ENCODE measurements at regions not wholly inside any gene's neighbourhood (a gene's known extent, or its start where the extent isn't known, plus 50 kb on each side); places are given as distances from the start of the nearest gene placed in this dataset.

DNA sequence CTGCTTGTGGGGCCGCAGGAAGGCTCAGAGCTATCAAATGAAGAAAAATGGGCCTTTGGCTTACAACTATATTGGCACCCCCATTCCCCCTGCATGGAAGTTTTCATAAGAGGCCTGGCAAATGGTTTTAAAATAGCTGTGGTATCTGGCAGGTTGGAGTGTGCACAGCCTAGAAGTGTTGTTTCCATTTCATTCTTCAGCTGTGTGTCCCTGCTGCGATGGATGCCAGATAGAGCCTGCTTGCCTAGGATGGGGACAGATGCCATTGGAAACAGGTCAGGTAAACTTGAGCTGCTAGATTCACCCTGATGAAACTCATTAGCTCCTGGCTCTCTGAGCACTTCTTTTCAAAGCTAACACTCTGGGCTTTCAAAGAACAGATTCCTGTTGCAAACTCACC lies 183.3 kb downstream of the IRX1 start:
- DNase-seq (ENCODE audit: low read depth in 1 of 2, low spot score in 1 of 2): no peak
- Histone ChIP-seq H3K27ac (replicated peaks) (no peak overlapping the region), H3K4me3 (replicated peaks; ENCODE audit: insufficient read depth, low read length) (no peak overlapping the region), H3K27me3 (ENCODE audit: insufficient read depth, poor library complexity, severe bottlenecking) (peaks cover 2% of the 10 kb centered on the region)
- no peak for TF ChIP-seq GABPA (IDR thresholded peaks at IDR 0.05; ENCODE audit: low read depth)
- TF ChIP-seq SPI1 (IDR thresholded peaks at IDR 0.05; ENCODE audit: borderline replicate concordance, low read depth): no peak
- TF ChIP-seq POLR2AphosphoS5 (IDR thresholded peaks at IDR 0.05; ENCODE audit: low read depth): no peak
- TF ChIP-seq, protein P1, sequence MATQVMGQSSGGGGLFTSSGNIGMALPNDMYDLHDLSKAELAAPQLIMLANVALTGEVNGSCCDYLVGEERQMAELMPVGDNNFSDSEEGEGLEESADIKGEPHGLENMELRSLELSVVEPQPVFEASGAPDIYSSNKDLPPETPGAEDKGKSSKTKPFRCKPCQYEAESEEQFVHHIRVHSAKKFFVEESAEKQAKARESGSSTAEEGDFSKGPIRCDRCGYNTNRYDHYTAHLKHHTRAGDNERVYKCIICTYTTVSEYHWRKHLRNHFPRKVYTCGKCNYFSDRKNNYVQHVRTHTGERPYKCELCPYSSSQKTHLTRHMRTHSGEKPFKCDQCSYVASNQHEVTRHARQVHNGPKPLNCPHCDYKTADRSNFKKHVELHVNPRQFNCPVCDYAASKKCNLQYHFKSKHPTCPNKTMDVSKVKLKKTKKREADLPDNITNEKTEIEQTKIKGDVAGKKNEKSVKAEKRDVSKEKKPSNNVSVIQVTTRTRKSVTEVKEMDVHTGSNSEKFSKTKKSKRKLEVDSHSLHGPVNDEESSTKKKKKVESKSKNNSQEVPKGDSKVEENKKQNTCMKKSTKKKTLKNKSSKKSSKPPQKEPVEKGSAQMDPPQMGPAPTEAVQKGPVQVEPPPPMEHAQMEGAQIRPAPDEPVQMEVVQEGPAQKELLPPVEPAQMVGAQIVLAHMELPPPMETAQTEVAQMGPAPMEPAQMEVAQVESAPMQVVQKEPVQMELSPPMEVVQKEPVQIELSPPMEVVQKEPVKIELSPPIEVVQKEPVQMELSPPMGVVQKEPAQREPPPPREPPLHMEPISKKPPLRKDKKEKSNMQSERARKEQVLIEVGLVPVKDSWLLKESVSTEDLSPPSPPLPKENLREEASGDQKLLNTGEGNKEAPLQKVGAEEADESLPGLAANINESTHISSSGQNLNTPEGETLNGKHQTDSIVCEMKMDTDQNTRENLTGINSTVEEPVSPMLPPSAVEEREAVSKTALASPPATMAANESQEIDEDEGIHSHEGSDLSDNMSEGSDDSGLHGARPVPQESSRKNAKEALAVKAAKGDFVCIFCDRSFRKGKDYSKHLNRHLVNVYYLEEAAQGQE (IDR thresholded peaks at IDR 0.05; ENCODE audit: insufficient replicate concordance, low read depth): no peak
- TF ChIP-seq, protein P2, sequence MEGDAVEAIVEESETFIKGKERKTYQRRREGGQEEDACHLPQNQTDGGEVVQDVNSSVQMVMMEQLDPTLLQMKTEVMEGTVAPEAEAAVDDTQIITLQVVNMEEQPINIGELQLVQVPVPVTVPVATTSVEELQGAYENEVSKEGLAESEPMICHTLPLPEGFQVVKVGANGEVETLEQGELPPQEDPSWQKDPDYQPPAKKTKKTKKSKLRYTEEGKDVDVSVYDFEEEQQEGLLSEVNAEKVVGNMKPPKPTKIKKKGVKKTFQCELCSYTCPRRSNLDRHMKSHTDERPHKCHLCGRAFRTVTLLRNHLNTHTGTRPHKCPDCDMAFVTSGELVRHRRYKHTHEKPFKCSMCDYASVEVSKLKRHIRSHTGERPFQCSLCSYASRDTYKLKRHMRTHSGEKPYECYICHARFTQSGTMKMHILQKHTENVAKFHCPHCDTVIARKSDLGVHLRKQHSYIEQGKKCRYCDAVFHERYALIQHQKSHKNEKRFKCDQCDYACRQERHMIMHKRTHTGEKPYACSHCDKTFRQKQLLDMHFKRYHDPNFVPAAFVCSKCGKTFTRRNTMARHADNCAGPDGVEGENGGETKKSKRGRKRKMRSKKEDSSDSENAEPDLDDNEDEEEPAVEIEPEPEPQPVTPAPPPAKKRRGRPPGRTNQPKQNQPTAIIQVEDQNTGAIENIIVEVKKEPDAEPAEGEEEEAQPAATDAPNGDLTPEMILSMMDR (IDR thresholded peaks at IDR 0.05; ENCODE audit: insufficient read depth, low read length): no peak

DNA sequence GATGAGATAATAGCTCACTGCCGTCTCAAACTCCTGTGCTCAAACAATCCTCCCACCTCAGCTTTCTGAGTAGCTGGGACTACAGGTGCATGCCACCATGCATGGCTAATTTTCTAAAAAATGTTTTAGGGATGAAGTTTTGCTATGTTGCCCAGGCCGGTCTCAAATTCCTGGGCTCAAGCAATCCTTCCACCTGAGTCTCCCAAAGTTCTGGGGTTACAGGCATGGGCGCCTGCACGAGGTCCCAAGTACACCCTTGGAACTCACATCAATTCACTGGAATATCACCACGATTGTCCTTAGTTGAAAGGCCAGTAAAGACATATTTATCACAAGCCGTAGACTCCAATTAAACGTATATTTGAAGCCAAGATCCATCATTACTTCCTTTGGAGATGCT lies 184.6 kb downstream of the IRX1 start:
- Histone ChIP-seq H3K27ac (replicated peaks) (no peak overlapping the region), H3K4me3 (replicated peaks; ENCODE audit: insufficient read depth, low read length) (no peak overlapping the region), H3K27me3 (ENCODE audit: insufficient read depth, poor library complexity, severe bottlenecking) (peaks cover 2% of the 10 kb centered on the region)
- TF ChIP-seq, protein P2 (IDR thresholded peaks at IDR 0.05; ENCODE audit: insufficient read depth, low read length): no peak
- TF ChIP-seq GABPA (IDR thresholded peaks at IDR 0.05; ENCODE audit: low read depth) (no peak), POLR2AphosphoS5 (IDR thresholded peaks at IDR 0.05; ENCODE audit: low read depth) (no peak), SPI1 (IDR thresholded peaks at IDR 0.05; ENCODE audit: borderline replicate concordance, low read depth) (no peak)
- TF ChIP-seq, protein P1 (IDR thresholded peaks at IDR 0.05; ENCODE audit: insufficient replicate concordance, low read depth): no peak
- DNase-seq (ENCODE audit: low read depth in 1 of 2, low spot score in 1 of 2): no peak

DNA sequence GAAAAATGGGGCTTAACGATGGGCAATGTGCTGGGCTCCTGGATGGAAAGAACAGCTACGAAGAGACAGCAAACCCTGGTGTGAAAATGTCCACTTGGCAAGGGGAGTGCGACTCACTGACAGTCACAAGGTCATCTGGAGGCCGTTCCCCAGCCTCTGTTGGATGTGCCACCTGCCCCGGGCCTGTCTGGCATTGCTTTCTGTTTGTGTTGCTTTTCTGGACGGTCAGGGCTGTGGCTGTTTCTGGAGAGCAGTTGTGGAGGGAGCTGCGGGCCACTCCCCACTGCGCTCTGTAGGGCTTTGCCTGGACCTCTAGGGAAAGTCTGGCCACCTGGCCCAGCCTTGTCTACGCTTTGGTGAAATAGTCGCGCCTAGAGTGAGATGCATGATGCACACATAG lies 185.3 kb downstream of the IRX1 start:
- Histone ChIP-seq H3K4me3 (replicated peaks; ENCODE audit: insufficient read depth, low read length) (no peak overlapping the region), H3K27ac (replicated peaks) (no peak overlapping the region), H3K27me3 (ENCODE audit: insufficient read depth, poor library complexity, severe bottlenecking) (peaks cover 2% of the 10 kb centered on the region)
- TF ChIP-seq SPI1 (IDR thresholded peaks at IDR 0.05; ENCODE audit: borderline replicate concordance, low read depth) (no peak), GABPA (IDR thresholded peaks at IDR 0.05; ENCODE audit: low read depth) (no peak), POLR2AphosphoS5 (IDR thresholded peaks at IDR 0.05; ENCODE audit: low read depth) (no peak)
- TF ChIP-seq, protein P1 (IDR thresholded peaks at IDR 0.05; ENCODE audit: insufficient replicate concordance, low read depth): no peak
- TF ChIP-seq, protein P2 (IDR thresholded peaks at IDR 0.05; ENCODE audit: insufficient read depth, low read length): no peak
- no peak for DNase-seq (ENCODE audit: low read depth in 1 of 2, low spot score in 1 of 2)
